ENCODE measurements at regions not wholly inside any gene's neighbourhood (a gene's known extent, or its start where the extent isn't known, plus 50 kb on each side); places are given as distances from the start of the nearest gene placed in this dataset.
A peak's percentile ranks its signal among the peaks of the same experiment; 100 is the strongest.

DNA sequence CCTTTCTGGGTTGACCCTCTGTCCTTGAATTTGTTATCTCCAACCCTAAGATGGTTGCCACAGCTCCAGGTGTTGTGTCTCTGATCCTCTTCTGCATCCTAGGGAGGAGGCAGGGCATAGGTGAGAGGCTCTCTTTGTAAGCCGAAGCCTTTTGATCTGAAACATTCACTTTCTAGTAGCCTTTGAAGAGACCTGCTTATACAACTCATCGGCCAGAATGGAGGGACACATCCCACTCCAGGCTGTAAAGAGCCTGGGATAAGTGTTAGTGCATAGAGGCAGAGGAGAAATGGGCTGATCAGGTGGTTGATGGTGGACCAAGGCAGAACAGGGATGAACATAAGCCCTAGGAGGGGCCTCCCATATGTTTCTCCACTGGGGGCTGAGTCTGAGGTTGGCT is 137.1 kb upstream of the KCNG1 start (continued):
- TF ChIP-seq, protein P1, sequence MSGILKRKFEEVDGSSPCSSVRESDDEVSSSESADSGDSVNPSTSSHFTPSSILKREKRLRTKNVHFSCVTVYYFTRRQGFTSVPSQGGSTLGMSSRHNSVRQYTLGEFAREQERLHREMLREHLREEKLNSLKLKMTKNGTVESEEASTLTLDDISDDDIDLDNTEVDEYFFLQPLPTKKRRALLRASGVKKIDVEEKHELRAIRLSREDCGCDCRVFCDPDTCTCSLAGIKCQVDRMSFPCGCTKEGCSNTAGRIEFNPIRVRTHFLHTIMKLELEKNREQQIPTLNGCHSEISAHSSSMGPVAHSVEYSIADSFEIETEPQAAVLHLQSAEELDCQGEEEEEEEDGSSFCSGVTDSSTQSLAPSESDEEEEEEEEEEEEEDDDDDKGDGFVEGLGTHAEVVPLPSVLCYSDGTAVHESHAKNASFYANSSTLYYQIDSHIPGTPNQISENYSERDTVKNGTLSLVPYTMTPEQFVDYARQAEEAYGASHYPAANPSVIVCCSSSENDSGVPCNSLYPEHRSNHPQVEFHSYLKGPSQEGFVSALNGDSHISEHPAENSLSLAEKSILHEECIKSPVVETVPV (CRISPR knock-in tag; IDR thresholded peaks at IDR 0.05), result no peak
- no peak for TF ChIP-seq TCF4 (CRISPR knock-in tag; IDR thresholded peaks at IDR 0.05; ENCODE audit: borderline replicate concordance)

DNA sequence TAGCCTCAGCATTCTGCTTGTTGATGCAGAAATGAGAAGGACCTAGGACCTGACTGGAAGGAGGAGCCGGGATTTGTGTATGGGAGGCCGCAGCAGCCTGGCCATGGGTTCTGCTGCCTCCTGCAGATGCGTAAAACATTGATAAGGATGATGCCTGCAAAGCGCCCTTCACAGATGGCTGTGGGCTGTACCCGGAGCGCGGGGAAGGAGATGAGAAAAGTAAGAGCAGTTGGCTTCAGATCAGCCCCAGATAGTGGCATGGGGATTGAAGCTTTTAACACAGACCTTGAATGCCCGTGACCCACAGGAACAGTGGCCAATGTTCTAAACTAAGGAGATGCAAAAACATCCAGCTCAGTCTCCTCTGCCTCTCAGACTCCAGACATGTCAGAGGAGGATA is 136.4 kb upstream of the KCNG1 start:
- no peak; the same call in 2 of the 3 replicates for ATAC-seq
- TF ChIP-seq TOX (CRISPR knock-in tag; IDR thresholded peaks at IDR 0.05; ENCODE audit: borderline replicate concordance), result no peak
- TF ChIP-seq TCF4 (CRISPR knock-in tag; IDR thresholded peaks at IDR 0.05; ENCODE audit: borderline replicate concordance), result 0 out of 2 replicates have a peak, but pooled peaks have one; percentile 26

DNA sequence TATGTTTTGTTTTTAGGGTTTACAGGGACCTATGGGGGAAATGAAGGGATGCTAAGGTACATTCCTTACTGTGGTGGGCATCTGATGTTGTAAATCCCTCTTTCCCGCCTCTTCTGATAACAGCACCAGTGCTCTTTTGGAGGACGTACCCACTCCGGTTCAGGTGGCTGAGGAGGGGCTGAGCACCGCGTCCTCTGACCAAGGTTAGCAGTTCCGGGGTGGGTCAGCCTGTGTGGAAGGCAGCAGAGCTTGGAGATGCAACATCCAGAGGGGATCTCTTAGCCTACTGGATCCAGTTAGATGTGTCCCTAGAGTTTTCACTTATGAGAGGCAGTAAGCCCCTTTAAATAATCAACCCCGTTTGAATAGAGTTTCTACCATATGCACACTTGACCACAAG is 135.3 kb upstream of the KCNG1 start:
- ATAC-seq, result no peak
- TF ChIP-seq CSDC2 (CRISPR knock-in tag; IDR thresholded peaks at IDR 0.05) (no peak), ZNF565 (CRISPR knock-in tag; conservative IDR thresholded peaks at IDR 0.05; ENCODE audit: low read depth) (no peak), ZNF70 (CRISPR knock-in tag; IDR thresholded peaks at IDR 0.05) (no peak), ZFP3 (CRISPR knock-in tag; IDR thresholded peaks at IDR 0.05) (no peak), ZNF8 (CRISPR knock-in tag; IDR thresholded peaks at IDR 0.05) (no peak), BACH2 (CRISPR knock-in tag; IDR thresholded peaks at IDR 0.05; ENCODE audit: borderline replicate concordance) (no peak), OSR1 (CRISPR knock-in tag; IDR thresholded peaks at IDR 0.05) (no peak), ESRRG (CRISPR knock-in tag; IDR thresholded peaks at IDR 0.05) (no peak), ZFP30 (CRISPR knock-in tag; IDR thresholded peaks at IDR 0.05) (no peak), TOX (CRISPR knock-in tag; IDR thresholded peaks at IDR 0.05; ENCODE audit: borderline replicate concordance) (no peak), ARNTL (CRISPR knock-in tag; IDR thresholded peaks at IDR 0.05; ENCODE audit: borderline replicate concordance, low read depth) (no peak), SNAI2 (CRISPR knock-in tag; IDR thresholded peaks at IDR 0.05) (no peak), GLIS3 (CRISPR knock-in tag; IDR thresholded peaks at IDR 0.05) (no peak), PPARA (CRISPR knock-in tag; IDR thresholded peaks at IDR 0.05; ENCODE audit: borderline replicate concordance) (no peak)
- TF ChIP-seq, protein P1 (CRISPR knock-in tag; IDR thresholded peaks at IDR 0.05), result no peak
- TF ChIP-seq, protein P2, sequence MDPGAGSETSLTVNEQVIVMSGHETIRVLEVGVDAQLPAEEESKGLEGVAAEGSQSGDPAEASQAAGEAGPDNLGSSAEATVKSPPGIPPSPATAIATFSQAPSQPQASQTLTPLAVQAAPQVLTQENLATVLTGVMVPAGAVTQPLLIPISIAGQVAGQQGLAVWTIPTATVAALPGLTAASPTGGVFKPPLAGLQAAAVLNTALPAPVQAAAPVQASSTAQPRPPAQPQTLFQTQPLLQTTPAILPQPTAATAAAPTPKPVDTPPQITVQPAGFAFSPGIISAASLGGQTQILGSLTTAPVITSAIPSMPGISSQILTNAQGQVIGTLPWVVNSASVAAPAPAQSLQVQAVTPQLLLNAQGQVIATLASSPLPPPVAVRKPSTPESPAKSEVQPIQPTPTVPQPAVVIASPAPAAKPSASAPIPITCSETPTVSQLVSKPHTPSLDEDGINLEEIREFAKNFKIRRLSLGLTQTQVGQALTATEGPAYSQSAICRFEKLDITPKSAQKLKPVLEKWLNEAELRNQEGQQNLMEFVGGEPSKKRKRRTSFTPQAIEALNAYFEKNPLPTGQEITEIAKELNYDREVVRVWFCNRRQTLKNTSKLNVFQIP (CRISPR knock-in tag; IDR thresholded peaks at IDR 0.05; ENCODE audit: borderline replicate concordance, low read depth), result no peak
- TF ChIP-seq, protein P3, sequence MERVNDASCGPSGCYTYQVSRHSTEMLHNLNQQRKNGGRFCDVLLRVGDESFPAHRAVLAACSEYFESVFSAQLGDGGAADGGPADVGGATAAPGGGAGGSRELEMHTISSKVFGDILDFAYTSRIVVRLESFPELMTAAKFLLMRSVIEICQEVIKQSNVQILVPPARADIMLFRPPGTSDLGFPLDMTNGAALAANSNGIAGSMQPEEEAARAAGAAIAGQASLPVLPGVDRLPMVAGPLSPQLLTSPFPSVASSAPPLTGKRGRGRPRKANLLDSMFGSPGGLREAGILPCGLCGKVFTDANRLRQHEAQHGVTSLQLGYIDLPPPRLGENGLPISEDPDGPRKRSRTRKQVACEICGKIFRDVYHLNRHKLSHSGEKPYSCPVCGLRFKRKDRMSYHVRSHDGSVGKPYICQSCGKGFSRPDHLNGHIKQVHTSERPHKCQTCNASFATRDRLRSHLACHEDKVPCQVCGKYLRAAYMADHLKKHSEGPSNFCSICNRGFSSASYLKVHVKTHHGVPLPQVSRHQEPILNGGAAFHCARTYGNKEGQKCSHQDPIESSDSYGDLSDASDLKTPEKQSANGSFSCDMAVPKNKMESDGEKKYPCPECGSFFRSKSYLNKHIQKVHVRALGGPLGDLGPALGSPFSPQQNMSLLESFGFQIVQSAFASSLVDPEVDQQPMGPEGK (CRISPR knock-in tag; IDR thresholded peaks at IDR 0.05; ENCODE audit: borderline replicate concordance), result no peak
- TF ChIP-seq, protein P4, sequence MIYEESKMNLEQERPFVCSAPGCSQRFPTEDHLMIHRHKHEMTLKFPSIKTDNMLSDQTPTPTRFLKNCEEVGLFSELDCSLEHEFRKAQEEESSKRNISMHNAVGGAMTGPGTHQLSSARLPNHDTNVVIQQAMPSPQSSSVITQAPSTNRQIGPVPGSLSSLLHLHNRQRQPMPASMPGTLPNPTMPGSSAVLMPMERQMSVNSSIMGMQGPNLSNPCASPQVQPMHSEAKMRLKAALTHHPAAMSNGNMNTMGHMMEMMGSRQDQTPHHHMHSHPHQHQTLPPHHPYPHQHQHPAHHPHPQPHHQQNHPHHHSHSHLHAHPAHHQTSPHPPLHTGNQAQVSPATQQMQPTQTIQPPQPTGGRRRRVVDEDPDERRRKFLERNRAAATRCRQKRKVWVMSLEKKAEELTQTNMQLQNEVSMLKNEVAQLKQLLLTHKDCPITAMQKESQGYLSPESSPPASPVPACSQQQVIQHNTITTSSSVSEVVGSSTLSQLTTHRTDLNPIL (CRISPR knock-in tag; IDR thresholded peaks at IDR 0.05; ENCODE audit: low read depth), result no peak
- TF ChIP-seq, protein P5, sequence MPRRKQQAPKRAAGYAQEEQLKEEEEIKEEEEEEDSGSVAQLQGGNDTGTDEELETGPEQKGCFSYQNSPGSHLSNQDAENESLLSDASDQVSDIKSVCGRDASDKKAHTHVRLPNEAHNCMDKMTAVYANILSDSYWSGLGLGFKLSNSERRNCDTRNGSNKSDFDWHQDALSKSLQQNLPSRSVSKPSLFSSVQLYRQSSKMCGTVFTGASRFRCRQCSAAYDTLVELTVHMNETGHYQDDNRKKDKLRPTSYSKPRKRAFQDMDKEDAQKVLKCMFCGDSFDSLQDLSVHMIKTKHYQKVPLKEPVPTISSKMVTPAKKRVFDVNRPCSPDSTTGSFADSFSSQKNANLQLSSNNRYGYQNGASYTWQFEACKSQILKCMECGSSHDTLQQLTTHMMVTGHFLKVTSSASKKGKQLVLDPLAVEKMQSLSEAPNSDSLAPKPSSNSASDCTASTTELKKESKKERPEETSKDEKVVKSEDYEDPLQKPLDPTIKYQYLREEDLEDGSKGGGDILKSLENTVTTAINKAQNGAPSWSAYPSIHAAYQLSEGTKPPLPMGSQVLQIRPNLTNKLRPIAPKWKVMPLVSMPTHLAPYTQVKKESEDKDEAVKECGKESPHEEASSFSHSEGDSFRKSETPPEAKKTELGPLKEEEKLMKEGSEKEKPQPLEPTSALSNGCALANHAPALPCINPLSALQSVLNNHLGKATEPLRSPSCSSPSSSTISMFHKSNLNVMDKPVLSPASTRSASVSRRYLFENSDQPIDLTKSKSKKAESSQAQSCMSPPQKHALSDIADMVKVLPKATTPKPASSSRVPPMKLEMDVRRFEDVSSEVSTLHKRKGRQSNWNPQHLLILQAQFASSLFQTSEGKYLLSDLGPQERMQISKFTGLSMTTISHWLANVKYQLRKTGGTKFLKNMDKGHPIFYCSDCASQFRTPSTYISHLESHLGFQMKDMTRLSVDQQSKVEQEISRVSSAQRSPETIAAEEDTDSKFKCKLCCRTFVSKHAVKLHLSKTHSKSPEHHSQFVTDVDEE (CRISPR knock-in tag; IDR thresholded peaks at IDR 0.05), result no peak

All from SK-N-SH treated with all-trans-retinoic acid at 6 μM for 48 hours (cell line).